ENCODE measurements at regions not wholly inside any gene's neighbourhood (a gene's known extent, or its start where the extent isn't known, plus 50 kb on each side); places are given as distances from the start of the nearest gene placed in this dataset.

GRCh38 chr1:195597891-195598290, 1010.3 kb downstream of the KCNT2 start:
- no peaks in the 10 kb centered on the region for H3K9me2 ChIP-seq (ENCODE audit: low read depth, low read length)
- H3K36me3 ChIP-seq (ENCODE audit: insufficient read depth, low read length), result no peaks in the 10 kb centered on the region
- no peak overlapping the region for H3K4me3 ChIP-seq (ENCODE audit: low read depth, low read length, poor library complexity, severe bottlenecking)
- H3K4me2 ChIP-seq (ENCODE audit: low read length), result no peak overlapping the region
- H3K4me1 ChIP-seq (ENCODE audit: insufficient read depth, low read length, severe bottlenecking), result peaks cover 9% of the 10 kb centered on the region
- no peak overlapping the region for H2AFZ ChIP-seq (ENCODE audit: low read length)
- H3K79me2 ChIP-seq (ENCODE audit: insufficient read depth, low read length), result no peaks in the 10 kb centered on the region
- no peaks in the 10 kb centered on the region for H3F3A ChIP-seq (ENCODE audit: insufficient read depth, low read length)
- no peak overlapping the region for H3K9ac ChIP-seq (ENCODE audit: low read length)
- no peaks in the 10 kb centered on the region for H4K20me1 ChIP-seq (ENCODE audit: insufficient read depth, low read length)
- no peaks in the 10 kb centered on the region for H3K27me3 ChIP-seq (ENCODE audit: insufficient read depth, low read length)
- TF ChIP-seq EZH2 (IDR thresholded peaks at IDR 0.05; ENCODE audit: borderline replicate concordance, low read length), result no peak
- TF ChIP-seq, protein P1, sequence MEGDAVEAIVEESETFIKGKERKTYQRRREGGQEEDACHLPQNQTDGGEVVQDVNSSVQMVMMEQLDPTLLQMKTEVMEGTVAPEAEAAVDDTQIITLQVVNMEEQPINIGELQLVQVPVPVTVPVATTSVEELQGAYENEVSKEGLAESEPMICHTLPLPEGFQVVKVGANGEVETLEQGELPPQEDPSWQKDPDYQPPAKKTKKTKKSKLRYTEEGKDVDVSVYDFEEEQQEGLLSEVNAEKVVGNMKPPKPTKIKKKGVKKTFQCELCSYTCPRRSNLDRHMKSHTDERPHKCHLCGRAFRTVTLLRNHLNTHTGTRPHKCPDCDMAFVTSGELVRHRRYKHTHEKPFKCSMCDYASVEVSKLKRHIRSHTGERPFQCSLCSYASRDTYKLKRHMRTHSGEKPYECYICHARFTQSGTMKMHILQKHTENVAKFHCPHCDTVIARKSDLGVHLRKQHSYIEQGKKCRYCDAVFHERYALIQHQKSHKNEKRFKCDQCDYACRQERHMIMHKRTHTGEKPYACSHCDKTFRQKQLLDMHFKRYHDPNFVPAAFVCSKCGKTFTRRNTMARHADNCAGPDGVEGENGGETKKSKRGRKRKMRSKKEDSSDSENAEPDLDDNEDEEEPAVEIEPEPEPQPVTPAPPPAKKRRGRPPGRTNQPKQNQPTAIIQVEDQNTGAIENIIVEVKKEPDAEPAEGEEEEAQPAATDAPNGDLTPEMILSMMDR (IDR thresholded peaks at IDR 0.05; ENCODE audit: low read length), result no peak
- no peak overlapping the region for H3K27ac ChIP-seq (ENCODE audit: low read depth, low read length, poor library complexity, severe bottlenecking)
- H3K9me3 ChIP-seq (ENCODE audit: low read length), result no peaks in the 10 kb centered on the region

DNA sequence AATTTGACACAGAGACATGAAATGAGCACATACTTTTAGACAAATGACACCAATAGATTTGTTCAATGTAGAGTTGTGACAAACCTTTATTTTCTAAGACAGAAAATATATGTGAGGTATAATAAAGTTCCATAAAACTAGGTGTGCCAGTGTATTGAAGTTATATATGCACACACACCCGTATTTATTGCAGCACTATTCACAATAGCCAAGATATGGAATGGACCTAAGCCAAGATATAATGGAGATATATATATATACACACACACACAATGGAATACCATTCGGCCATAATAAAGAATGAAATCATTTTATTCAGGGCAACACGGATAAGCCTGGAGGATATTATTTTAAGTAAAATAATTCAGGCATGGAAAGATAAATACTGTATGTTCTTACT, 1013.5 kb downstream of the KCNT2 start:
- no peaks in the 10 kb centered on the region for H3F3A ChIP-seq (ENCODE audit: insufficient read depth, low read length)
- no peaks in the 10 kb centered on the region for H3K27me3 ChIP-seq (ENCODE audit: insufficient read depth, low read length)
- H4K20me1 ChIP-seq (ENCODE audit: insufficient read depth, low read length), result no peaks in the 10 kb centered on the region
- no peaks in the 10 kb centered on the region for H3K36me3 ChIP-seq (ENCODE audit: insufficient read depth, low read length)
- no peak overlapping the region for H3K27ac ChIP-seq (ENCODE audit: low read depth, low read length, poor library complexity, severe bottlenecking)
- TF ChIP-seq, protein P1 (IDR thresholded peaks at IDR 0.05; ENCODE audit: low read length), result no peak
- TF ChIP-seq EZH2 (IDR thresholded peaks at IDR 0.05; ENCODE audit: borderline replicate concordance, low read length), result no peak
- H3K9ac ChIP-seq (ENCODE audit: low read length), result no peak overlapping the region
- H3K9me2 ChIP-seq (ENCODE audit: low read depth, low read length), result no peaks in the 10 kb centered on the region
- peak overlapping the region; percentile 33 for H3K4me3 ChIP-seq (ENCODE audit: low read depth, low read length, poor library complexity, severe bottlenecking)
- H3K4me2 ChIP-seq (ENCODE audit: low read length), result peak overlapping the region; percentile 62
- H3K4me1 ChIP-seq (ENCODE audit: insufficient read depth, low read length, severe bottlenecking), result peaks cover 9% of the 10 kb centered on the region
- H3K79me2 ChIP-seq (ENCODE audit: insufficient read depth, low read length), result no peaks in the 10 kb centered on the region
- H2AFZ ChIP-seq (ENCODE audit: low read length), result no peak overlapping the region
- no peaks in the 10 kb centered on the region for H3K9me3 ChIP-seq (ENCODE audit: low read length)

DNA sequence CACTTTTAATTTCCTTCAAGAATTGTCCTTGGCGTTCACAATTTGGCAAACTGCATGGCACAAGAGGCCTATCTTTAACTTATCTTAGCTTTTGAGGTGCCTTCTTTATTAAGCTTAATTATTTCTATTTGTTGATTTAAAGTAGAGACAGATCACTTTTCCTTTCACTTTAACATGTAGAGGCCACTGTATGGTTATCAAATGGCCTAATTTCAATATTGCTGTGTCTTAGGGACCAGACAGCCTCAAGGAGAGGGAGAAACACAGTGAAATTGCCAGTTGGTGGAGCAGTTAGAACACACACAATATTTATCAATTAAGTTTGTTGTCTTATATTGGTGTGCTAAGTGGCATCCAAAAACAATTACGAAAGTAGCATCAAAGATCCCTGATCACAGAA, 1013.9 kb downstream of the KCNT2 start:
- peak overlapping the region; percentile 62 for H3K4me2 ChIP-seq (ENCODE audit: low read length)
- no peaks in the 10 kb centered on the region for H3K9me3 ChIP-seq (ENCODE audit: low read length)
- H3K79me2 ChIP-seq (ENCODE audit: insufficient read depth, low read length), result no peaks in the 10 kb centered on the region
- peak overlapping the region; percentile 33 for H3K4me3 ChIP-seq (ENCODE audit: low read depth, low read length, poor library complexity, severe bottlenecking)
- no peak overlapping the region for H3K27ac ChIP-seq (ENCODE audit: low read depth, low read length, poor library complexity, severe bottlenecking)
- peaks cover 9% of the 10 kb centered on the region for H3K4me1 ChIP-seq (ENCODE audit: insufficient read depth, low read length, severe bottlenecking)
- H3K27me3 ChIP-seq (ENCODE audit: insufficient read depth, low read length), result no peaks in the 10 kb centered on the region
- H3K9ac ChIP-seq (ENCODE audit: low read length), result no peak overlapping the region
- no peaks in the 10 kb centered on the region for H3K9me2 ChIP-seq (ENCODE audit: low read depth, low read length)
- no peaks in the 10 kb centered on the region for H3K36me3 ChIP-seq (ENCODE audit: insufficient read depth, low read length)
- no peaks in the 10 kb centered on the region for H3F3A ChIP-seq (ENCODE audit: insufficient read depth, low read length)
- TF ChIP-seq EZH2 (IDR thresholded peaks at IDR 0.05; ENCODE audit: borderline replicate concordance, low read length), result no peak
- TF ChIP-seq, protein P1 (IDR thresholded peaks at IDR 0.05; ENCODE audit: low read length), result no peak
- no peaks in the 10 kb centered on the region for H4K20me1 ChIP-seq (ENCODE audit: insufficient read depth, low read length)
- H2AFZ ChIP-seq (ENCODE audit: low read length), result no peak overlapping the region
